ENCODE measurements at regions not wholly inside any gene's neighbourhood (a gene's known extent, or its start where the extent isn't known, plus 50 kb on each side); places are given as distances from the start of the nearest gene placed in this dataset.
"Not testable (repeated sequence)": the region's sequence is repeated elsewhere in the genome, so short reads cannot be mapped to it uniquely, and the experiment has no call there.

GRCh38 chr16:17962726-17963125 is 373.8 kb downstream of the NPIPA8 start:
- no peaks in the 10 kb centered on the region for H3K27me3 ChIP-seq
- no peaks in the 10 kb centered on the region for H3K4me1 ChIP-seq
- H3K27ac ChIP-seq = no peak overlapping the region
- no peak overlapping the region for H3K4me3 ChIP-seq
- no peaks in the 10 kb centered on the region for H3K9me3 ChIP-seq (replicated peaks)
- no peaks in the 10 kb centered on the region for H3K36me3 ChIP-seq
- no peak for DNase-seq

GRCh38 chr16:17961822-17962221 is 374.7 kb downstream of the NPIPA8 start:
- H3K36me3 ChIP-seq; DNase-seq; H3K27me3 ChIP-seq; H3K27ac ChIP-seq; H3K4me1 ChIP-seq; H3K4me3 ChIP-seq; H3K9me3 ChIP-seq (replicated peaks): not testable (repeated sequence)

GRCh38 chr16:17951378-17951777 is 385.2 kb downstream of the NPIPA8 start:
- DNase-seq = no peak
- H3K27ac ChIP-seq = no peak overlapping the region
- no peaks in the 10 kb centered on the region for H3K9me3 ChIP-seq (replicated peaks)
- no peaks in the 10 kb centered on the region for H3K4me1 ChIP-seq
- H3K27me3 ChIP-seq = no peaks in the 10 kb centered on the region
- no peaks in the 10 kb centered on the region for H3K36me3 ChIP-seq
- H3K4me3 ChIP-seq = no peak overlapping the region

GRCh38 chr16:17949982-17950250 is 386.6 kb downstream of the NPIPA8 start:
- Histone ChIP-seq H3K36me3 (no peaks in the 10 kb centered on the region), H3K27ac (no peak overlapping the region), H3K9me3 (replicated peaks) (no peaks in the 10 kb centered on the region), H3K27me3 (no peaks in the 10 kb centered on the region), H3K4me1 (no peaks in the 10 kb centered on the region), H3K4me3 (no peak overlapping the region)
- DNase-seq = no peak

GRCh38 chr16:17949141-17949981 is 387.2 kb downstream of the NPIPA8 start:
- Histone ChIP-seq H3K4me1 (no peaks in the 10 kb centered on the region), H3K27me3 (no peaks in the 10 kb centered on the region), H3K36me3 (no peaks in the 10 kb centered on the region), H3K4me3 (no peak overlapping the region), H3K27ac (no peak overlapping the region), H3K9me3 (replicated peaks) (no peaks in the 10 kb centered on the region)
- no peak for DNase-seq

GRCh38 chr16:17947637-17948036 is 388.9 kb downstream of the NPIPA8 start:
- no peaks in the 10 kb centered on the region for H3K4me1 ChIP-seq
- H3K36me3 ChIP-seq = no peaks in the 10 kb centered on the region
- H3K27me3 ChIP-seq = no peaks in the 10 kb centered on the region
- no peak overlapping the region for H3K27ac ChIP-seq
- no peak for DNase-seq
- H3K9me3 ChIP-seq (replicated peaks) = no peaks in the 10 kb centered on the region
- H3K4me3 ChIP-seq = no peak overlapping the region

GRCh38 chr16:17947165-17947564 is 389.4 kb downstream of the NPIPA8 start:
- no peak overlapping the region for H3K4me3 ChIP-seq
- no peak for DNase-seq
- no peak overlapping the region for H3K27ac ChIP-seq
- no peaks in the 10 kb centered on the region for H3K27me3 ChIP-seq
- no peaks in the 10 kb centered on the region for H3K4me1 ChIP-seq
- H3K36me3 ChIP-seq = no peaks in the 10 kb centered on the region
- no peaks in the 10 kb centered on the region for H3K9me3 ChIP-seq (replicated peaks)

- Histone ChIP-seq H3K27me3 (no peaks in the 10 kb centered on the region), H3K27ac (no peak overlapping the region)
- no peak for DNase-seq
Observed at GRCh38 chr16:17945080-17945601, 391.4 kb downstream of the NPIPA8 start.

GRCh38 chr16:17944345-17944744 is 392.2 kb downstream of the NPIPA8 start:
- H3K4me1 ChIP-seq = no peaks in the 10 kb centered on the region
- no peaks in the 10 kb centered on the region for H3K9me3 ChIP-seq (replicated peaks)
- DNase-seq = no peak
- no peak overlapping the region for H3K27ac ChIP-seq
- H3K4me3 ChIP-seq = no peak overlapping the region
- no peaks in the 10 kb centered on the region for H3K27me3 ChIP-seq
- no peaks in the 10 kb centered on the region for H3K36me3 ChIP-seq

More at GRCh38 chr16:17945080-17945601, 391.4 kb downstream of the NPIPA8 start:
- no peaks in the 10 kb centered on the region for H3K36me3 ChIP-seq
- no peak overlapping the region for H3K4me3 ChIP-seq
- no peaks in the 10 kb centered on the region for H3K4me1 ChIP-seq
- no peaks in the 10 kb centered on the region for H3K9me3 ChIP-seq (replicated peaks)

GRCh38 chr16:17942067-17942466 is 394.5 kb downstream of the NPIPA8 start:
- DNase-seq = no peak
- Histone ChIP-seq H3K27ac (no peak overlapping the region), H3K4me1 (no peaks in the 10 kb centered on the region), H3K4me3 (no peak overlapping the region), H3K36me3 (no peaks in the 10 kb centered on the region), H3K9me3 (replicated peaks) (no peaks in the 10 kb centered on the region), H3K27me3 (no peaks in the 10 kb centered on the region)

- no peaks in the 10 kb centered on the region for H3K4me1 ChIP-seq
- no peaks in the 10 kb centered on the region for H3K27me3 ChIP-seq
- DNase-seq = no peak
- H3K36me3 ChIP-seq = no peaks in the 10 kb centered on the region
- H3K27ac ChIP-seq = no peak overlapping the region
- H3K4me3 ChIP-seq = no peak overlapping the region
- no peaks in the 10 kb centered on the region for H3K9me3 ChIP-seq (replicated peaks)
Observed at GRCh38 chr16:17940584-17941364, 395.8 kb downstream of the NPIPA8 start.

- Histone ChIP-seq H3K4me1 (no peaks in the 10 kb centered on the region), H3K27me3 (no peaks in the 10 kb centered on the region), H3K27ac (no peak overlapping the region), H3K9me3 (replicated peaks) (no peaks in the 10 kb centered on the region), H3K36me3 (no peaks in the 10 kb centered on the region), H3K4me3 (no peak overlapping the region)
- no peak for DNase-seq
Observed at GRCh38 chr16:17939723-17940122, 396.8 kb downstream of the NPIPA8 start.

GRCh38 chr16:17939122-17939536 is 397.4 kb downstream of the NPIPA8 start:
- Histone ChIP-seq H3K27me3 (no peaks in the 10 kb centered on the region), H3K27ac (no peak overlapping the region), H3K36me3 (no peaks in the 10 kb centered on the region), H3K4me3 (no peak overlapping the region), H3K4me1 (no peaks in the 10 kb centered on the region), H3K9me3 (replicated peaks) (no peaks in the 10 kb centered on the region)
- DNase-seq = no peak

GRCh38 chr16:17938546-17938945 is 398.0 kb downstream of the NPIPA8 start:
- no peak overlapping the region for H3K4me3 ChIP-seq
- no peaks in the 10 kb centered on the region for H3K9me3 ChIP-seq (replicated peaks)
- DNase-seq = no peak
- H3K27me3 ChIP-seq = no peaks in the 10 kb centered on the region
- no peaks in the 10 kb centered on the region for H3K4me1 ChIP-seq
- H3K36me3 ChIP-seq = no peaks in the 10 kb centered on the region
- H3K27ac ChIP-seq = no peak overlapping the region

- no peaks in the 10 kb centered on the region for H3K9me3 ChIP-seq (replicated peaks)
- no peak overlapping the region for H3K27ac ChIP-seq
- H3K4me3 ChIP-seq = no peak overlapping the region
- no peak for DNase-seq
- no peaks in the 10 kb centered on the region for H3K36me3 ChIP-seq
- H3K4me1 ChIP-seq = no peaks in the 10 kb centered on the region
- no peaks in the 10 kb centered on the region for H3K27me3 ChIP-seq
Observed at GRCh38 chr16:17936766-17937402, 399.7 kb downstream of the NPIPA8 start.
